GM12878 (cell line): ENCODE measurements at regions not wholly inside any gene's neighbourhood (a gene's known extent, or its start where the extent isn't known, plus 50 kb on each side); places are given as distances from the start of the nearest gene placed in this dataset.

Experiments
- ATAC-seq: fragments of 200-7000 bp; cut with Tn5 transposase; 3 replicates; pipeline ENCODE4 v1.9.1; 2020; ENCODE audit warnings: mild to moderate bottlenecking, moderate library complexity
- BruUV-seq: library from RNA; stranded (reverse); fragments of 400-500 nt; replicated peaks from 2 replicates; lab custom pipeline; 2021; lab: Mats Ljungman, UMichigan
- CTCF ChIA-PET: fragments of 300-600 bp; sonication (Branson Sonifier 250); formaldehyde crosslinking; extraction: SDS; loops from one replicate; lab custom pipeline; 2021; ENCODE audit warnings: inconsistent platforms; lab: Yijun Ruan, JAX
- POLR2A ChIA-PET: fragments of 350-600 bp; formaldehyde crosslinking; extraction: SDS; loops from one replicate; lab custom pipeline; 2021; ENCODE audit warnings: inconsistent platforms; lab: Charles Lee
- RAD21 ChIA-PET: fragments of 300-600 bp; sonication (Branson Sonifier 250); formaldehyde crosslinking; loops from one replicate; lab custom pipeline; 2023; ENCODE audit warnings: antibody characterized with exemption; ENCODE audit not compliant: unreplicated experiment; lab: Charles Lee
- SMC1A ChIA-PET: fragments of 300-600 bp; sonication (Branson Sonifier 250); formaldehyde crosslinking; loops from one replicate; lab custom pipeline; 2023; ENCODE audit not compliant: unreplicated experiment, uncharacterized antibody; lab: Charles Lee
- DNase-seq: peaks from one replicate; pipeline ENCODE4 v3.0.0-alpha.2; 2011; ENCODE audit warnings: low read depth, low spot score
- FAIRE-seq: peaks from 3 replicates; lab custom pipeline; 2011; peaks lifted over from hg19 to GRCh38; lab: Jason Lieb, UNC
- H2AFZ ChIP-seq: 2 replicates; pipeline ENCODE4 v1.6.0; 2011; ENCODE audit warnings: low read depth, low read length, control low read depth; ENCODE audit not compliant: control insufficient read depth
- H3K27ac ChIP-seq: 2 replicates; pipeline ENCODE4 v1.5.1; 2011; ENCODE audit warnings: control low read depth; ENCODE audit not compliant: control insufficient read depth, insufficient read depth
- H3K27me3 ChIP-seq, 2 experiments: replicated peaks in 1 of 2; 2 replicates each; pipeline versions ENCODE4 v1.6.0 to v1.6.1; 2011; ENCODE audit warnings: low read length in 1 of 2; ENCODE audit not compliant: control insufficient read depth in 2 of 2, insufficient read depth in 2 of 2
- H3K36me3 ChIP-seq, 2 experiments: 2 replicates each; pipeline ENCODE4 v1.5.1; 2011; ENCODE audit warnings: low read length in 1 of 2; ENCODE audit not compliant: control insufficient read depth in 2 of 2, insufficient read depth in 2 of 2
- H3K4me1 ChIP-seq: 2 replicates; pipeline ENCODE4 v1.6.1; 2011; ENCODE audit warnings: mild to moderate bottlenecking, low read length, moderate library complexity, mixed read lengths; ENCODE audit not compliant: control insufficient read depth, insufficient read depth
- H3K4me2 ChIP-seq: 2 replicates; pipeline ENCODE4 v1.6.0; 2011; ENCODE audit warnings: control low read depth; ENCODE audit not compliant: control insufficient read depth, insufficient read depth
- H3K4me3 ChIP-seq: fragments of 200-600 bp; sonication (generic); 2 replicates; pipeline ENCODE4 v1.5.1; 2016
- H3K79me2 ChIP-seq: 2 replicates; pipeline ENCODE4 v1.6.0; 2011; ENCODE audit warnings: low read length; ENCODE audit not compliant: control insufficient read depth, insufficient read depth
- H3K9ac ChIP-seq: 2 replicates; pipeline ENCODE4 v1.8.0; 2011; ENCODE audit warnings: low read length, control low read depth, mixed read lengths; ENCODE audit not compliant: control insufficient read depth, insufficient read depth
- H3K9me3 ChIP-seq: replicated peaks from 3 replicates; pipeline ENCODE4 v1.5.1; 2011; ENCODE audit warnings: mild to moderate bottlenecking, low read length; ENCODE audit not compliant: control insufficient read depth, insufficient read depth
- H4K20me1 ChIP-seq: 2 replicates; pipeline ENCODE4 v1.6.0; 2011; ENCODE audit not compliant: control insufficient read depth, insufficient read depth
- ATF7 ChIP-seq: fragments of 450-650 bp; IDR thresholded peaks from 2 replicates; pipeline ENCODE4 v1.6.1; 2016; ENCODE audit warnings: low read depth, mild to moderate bottlenecking
- CEBPZ ChIP-seq: fragments of 150-350 bp; IDR thresholded peaks from 2 replicates; pipeline ENCODE4 v1.6.1; 2016; ENCODE audit warnings: low read depth, low read length
- CHD1 ChIP-seq: IDR thresholded peaks from 2 replicates; pipeline ENCODE4 v1.6.1; 2012; ENCODE audit warnings: low read depth, low read length, improper control_type of control experiment
- CHD2 ChIP-seq: IDR thresholded peaks from 2 replicates; pipeline ENCODE4 v1.6.1; 2011; ENCODE audit warnings: low read depth, low read length, improper control_type of control experiment, borderline replicate concordance
- CREM ChIP-seq: IDR thresholded peaks from 2 replicates; pipeline ENCODE4 v1.6.1; 2014; ENCODE audit warnings: antibody characterized with exemption, low read depth
- EED ChIP-seq: sonication (generic); IDR thresholded peaks from 2 replicates; pipeline ENCODE4 v1.6.1; 2016; ENCODE audit warnings: antibody characterized with exemption, low read depth
- ESRRA ChIP-seq: IDR thresholded peaks from 2 replicates; pipeline ENCODE4 v1.6.1; 2012; ENCODE audit warnings: mild to moderate bottlenecking, low read length, improper control_type of control experiment
- FOS ChIP-seq: IDR thresholded peaks from 3 replicates; pipeline ENCODE4 v1.6.1; 2011; ENCODE audit warnings: borderline replicate concordance; ENCODE audit not compliant: insufficient read length; ENCODE audit errors: extremely low read depth
- IRF4 ChIP-seq: IDR thresholded peaks from 2 replicates; pipeline ENCODE4 v1.6.1; 2011; ENCODE audit warnings: low read depth, low read length
- LARP7 ChIP-seq: fragments of 450-650 bp; IDR thresholded peaks from 2 replicates; pipeline ENCODE4 v1.6.1; 2017; ENCODE audit warnings: mild to moderate bottlenecking
- MYB ChIP-seq: fragments of 150-350 bp; IDR thresholded peaks from 2 replicates; pipeline ENCODE4 v1.6.1; 2014; ENCODE audit warnings: mild to moderate bottlenecking, low read depth, low read length, borderline replicate concordance
- NFXL1 ChIP-seq: fragments of 450-650 bp; IDR thresholded peaks from 2 replicates; pipeline ENCODE4 v1.6.1; 2017; ENCODE audit warnings: antibody characterized with exemption, mild to moderate bottlenecking, borderline replicate concordance
- NFYB ChIP-seq: IDR thresholded peaks from 2 replicates; pipeline ENCODE4 v1.6.1; 2011; ENCODE audit warnings: low read depth, mild to moderate bottlenecking, low read length, improper control_type of control experiment, moderate library complexity; ENCODE audit not compliant: insufficient read depth
- NR2C1 ChIP-seq: fragments of 450-650 bp; IDR thresholded peaks from 2 replicates; pipeline ENCODE4 v1.6.1; 2017; ENCODE audit warnings: antibody characterized with exemption, mild to moderate bottlenecking, moderate library complexity
- PBX3 ChIP-seq: IDR thresholded peaks from 2 replicates; pipeline ENCODE4 v1.6.1; 2011; ENCODE audit warnings: mild to moderate bottlenecking, low read depth, low read length, moderate library complexity; ENCODE audit not compliant: insufficient replicate concordance
- PML ChIP-seq: IDR thresholded peaks from 2 replicates; pipeline ENCODE4 v1.6.1; 2012; ENCODE audit warnings: low read length, inconsistent platforms
- RBBP5 ChIP-seq: fragments of 200-600 bp; sonication (generic); conservative IDR thresholded peaks from 2 replicates; pipeline ENCODE4 v1.6.1; 2016
- SMAD5 ChIP-seq: IDR thresholded peaks from 2 replicates; pipeline ENCODE4 v1.6.1; 2016; ENCODE audit warnings: antibody characterized with exemption, low read depth
- USF2 ChIP-seq: IDR thresholded peaks from 2 replicates; pipeline ENCODE4 v1.6.1; 2011; ENCODE audit warnings: low read depth, low read length, improper control_type of control experiment, borderline replicate concordance
- ZNF24 ChIP-seq: fragments of 450-650 bp; IDR thresholded peaks from 2 replicates; pipeline ENCODE4 v1.6.1; 2017; ENCODE audit warnings: antibody characterized with exemption, mild to moderate bottlenecking
- whole genome bisulfite sequencing: methylation state at CpG from one replicate; pipeline ENCODE4 v1.1.6; 2016; ENCODE audit warnings: low lambda C conversion rate; ENCODE audit not compliant: insufficient replicate concordance, insufficient coverage; ENCODE audit errors: missing lambda C conversion rate; 5-methylcytosine and 5-hydroxymethylcytosine counted together
- in situ Hi-C: fragments of 300-500 bp; cut with MboI; formaldehyde crosslinking; loops from 9 replicates; pipeline ENCODE4 v1.14.3; 2018; ENCODE audit warnings: mixed read lengths
- intact Hi-C: fragments of 100-400 bp; cut with micrococcal nuclease; formaldehyde crosslinking; loops from one replicate; pipeline ENCODE4 v1.14.2; 2022; ENCODE audit not compliant: unreplicated experiment

DNA sequence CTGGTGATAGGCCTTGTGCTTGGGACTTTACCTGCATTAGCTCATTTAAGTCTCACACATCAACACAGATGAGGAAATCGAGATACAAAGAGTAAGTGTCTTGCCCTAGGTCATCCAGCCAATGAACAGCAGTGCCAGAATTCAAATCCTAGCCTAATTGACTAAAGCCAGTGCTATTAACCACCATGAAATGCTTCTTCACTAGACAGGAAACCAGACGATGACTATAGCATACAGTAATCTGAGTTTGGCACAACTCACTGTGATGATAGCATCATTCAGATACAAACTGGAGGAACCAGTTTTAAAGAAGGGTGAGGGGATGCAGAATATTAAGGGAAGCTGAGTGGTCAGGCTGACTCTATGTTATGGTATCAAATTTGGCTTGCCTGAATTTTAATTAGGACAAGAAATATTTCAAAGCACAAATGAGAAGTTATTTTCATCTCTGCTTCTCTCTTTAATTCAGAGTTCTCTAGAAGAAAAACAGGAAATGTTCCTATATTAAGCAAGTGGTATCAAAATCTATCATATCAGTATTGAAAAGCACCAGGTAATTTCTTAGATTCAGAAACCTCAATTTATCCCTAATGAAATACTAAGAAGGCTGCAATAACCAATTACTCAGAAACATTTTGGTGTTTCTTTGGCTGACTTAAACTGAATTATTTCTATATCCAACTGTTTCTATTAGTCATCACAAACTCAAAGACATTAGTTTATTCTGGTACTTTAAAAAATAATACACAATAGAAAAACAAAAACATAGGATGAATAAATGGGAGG, 147.0 kb upstream of the RASA1 start:
- no peaks in the 10 kb centered on the region for H3K27me3 ChIP-seq
- H3K27ac ChIP-seq: peak overlapping the region; percentile 78
- no peaks in the 10 kb centered on the region for H4K20me1 ChIP-seq
- ChIA-PET SMC1A (interaction anchor here (0.5 to 3.4 kb wide), 24 partner anchors 11 to 1809 kb away, joined by 3 to 29 read pairs (median 6); no protein-coding TSS in a partner anchor), CTCF (interaction anchor here (0.6 to 1.5 kb wide), 5 partner anchors 13 to 280 kb away, joined by 3 read pairs; partner anchors contain the start of gene RASA1), RAD21 (interaction anchor here (0.7 to 8.1 kb wide), 15 partner anchors 17 to 278 kb away, joined by 3 to 81 read pairs (median 5); no protein-coding TSS in a partner anchor), POLR2A (interaction anchor here (0.8 to 1.8 kb wide), 6 partner anchors 9 to 48 kb away, joined by 3 to 7 read pairs (median 6); no protein-coding TSS in a partner anchor)
- BruUV-seq: no TSS peak
- H3K9me3 ChIP-seq: no peaks in the 10 kb centered on the region; the same call in 2 of the 3 replicates
- H3K36me3 ChIP-seq: no peaks in the 10 kb centered on the region
- FAIRE-seq: no peak
- no peak overlapping the region for H3K9ac ChIP-seq
- ATAC-seq: peak; percentile 67
- peak overlapping the region; percentile 53 for H2AFZ ChIP-seq
- H3K4me1 ChIP-seq: peaks cover 43% of the 10 kb centered on the region
- 0% methylated on average over 2 of the region's 2 CpGs for WGBS
- intact Hi-C loops: loop anchor here (2.0 to 5.0 kb wide), 2 partner anchors 46 to 227 kb away; no protein-coding TSS in a partner anchor
- no peaks in the 10 kb centered on the region for H3K79me2 ChIP-seq
- H3K4me2 ChIP-seq: peak overlapping the region; percentile 70
- in situ Hi-C loops: no loop called here
- DNase-seq: no peak
- H3K4me3 ChIP-seq: no peak overlapping the region
- TF ChIP-seq LARP7 (no peak), USF2 (no peak), MYB (no peak), PBX3 (no peak), CHD1 (no peak), SMAD5 (no peak), ATF7 (peak; percentile 29; the same call in 1 of the 2 replicates), PML (no peak), NFXL1 (no peak), IRF4 (no peak), EED (no peak), ESRRA (no peak), CHD2 (no peak), NR2C1 (no peak), CEBPZ (no peak), NFYB (peak; percentile 54; the same call in 1 of the 2 replicates), RBBP5 (no peak), CREM (peak; percentile 23; the same call in 1 of the 2 replicates), ZNF24 (no peak), FOS (no peak)
